ENCODE measurements at regions not wholly inside any gene's neighbourhood (a gene's known extent, or its start where the extent isn't known, plus 50 kb on each side); places are given as distances from the start of the nearest gene placed in this dataset.

DNA sequence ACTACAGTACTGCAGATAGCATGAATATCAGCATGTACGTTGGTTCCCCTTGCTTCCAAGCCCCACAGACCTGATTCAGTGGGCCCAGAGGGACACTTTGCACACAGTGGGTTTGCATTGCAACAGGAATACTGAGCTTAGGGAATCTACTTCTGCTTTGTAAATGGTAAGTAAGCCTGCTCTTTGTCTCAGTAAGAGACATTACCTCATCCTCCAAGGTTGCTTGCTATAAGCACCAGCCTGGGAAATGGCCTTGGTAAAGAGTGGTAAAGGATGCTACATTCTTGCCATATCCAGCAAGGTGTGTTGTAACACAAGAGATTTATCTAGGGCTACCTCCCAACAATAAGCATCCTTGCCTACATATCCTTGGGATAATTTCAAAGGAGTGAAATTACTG lies 730.5 kb downstream of the INHBA start:
- Histone ChIP-seq H3K9me3 (ENCODE audit: insufficient read depth, low read length) (no peaks in the 10 kb centered on the region), H3K9me2 (replicated peaks; ENCODE audit: insufficient read depth, low read length) (no peaks in the 10 kb centered on the region), H3K27ac (ENCODE audit: low read depth, low read length) (no peak overlapping the region), H3K36me3 (ENCODE audit: low read length) (no peaks in the 10 kb centered on the region), H3K9ac (ENCODE audit: low read length) (no peak overlapping the region), H3K4me3 (ENCODE audit: insufficient read depth, low read length, poor library complexity, severe bottlenecking) (no peak overlapping the region), H3F3A (ENCODE audit: insufficient read depth) (no peaks in the 10 kb centered on the region), H2AFZ (ENCODE audit: low read depth, low read length, severe bottlenecking) (no peak overlapping the region), H3K79me2 (ENCODE audit: insufficient read depth, low read length) (no peaks in the 10 kb centered on the region), H4K20me1 (ENCODE audit: low read depth, low read length) (no peaks in the 10 kb centered on the region), H3K4me2 (ENCODE audit: low read depth, low read length, poor library complexity, severe bottlenecking) (no peak overlapping the region), H3K27me3 (ENCODE audit: low read length) (no peaks in the 10 kb centered on the region)
- no peak for TF ChIP-seq EZH2phosphoT487 (conservative IDR thresholded peaks at IDR 0.05; ENCODE audit: low read length)
- TF ChIP-seq, protein P1, sequence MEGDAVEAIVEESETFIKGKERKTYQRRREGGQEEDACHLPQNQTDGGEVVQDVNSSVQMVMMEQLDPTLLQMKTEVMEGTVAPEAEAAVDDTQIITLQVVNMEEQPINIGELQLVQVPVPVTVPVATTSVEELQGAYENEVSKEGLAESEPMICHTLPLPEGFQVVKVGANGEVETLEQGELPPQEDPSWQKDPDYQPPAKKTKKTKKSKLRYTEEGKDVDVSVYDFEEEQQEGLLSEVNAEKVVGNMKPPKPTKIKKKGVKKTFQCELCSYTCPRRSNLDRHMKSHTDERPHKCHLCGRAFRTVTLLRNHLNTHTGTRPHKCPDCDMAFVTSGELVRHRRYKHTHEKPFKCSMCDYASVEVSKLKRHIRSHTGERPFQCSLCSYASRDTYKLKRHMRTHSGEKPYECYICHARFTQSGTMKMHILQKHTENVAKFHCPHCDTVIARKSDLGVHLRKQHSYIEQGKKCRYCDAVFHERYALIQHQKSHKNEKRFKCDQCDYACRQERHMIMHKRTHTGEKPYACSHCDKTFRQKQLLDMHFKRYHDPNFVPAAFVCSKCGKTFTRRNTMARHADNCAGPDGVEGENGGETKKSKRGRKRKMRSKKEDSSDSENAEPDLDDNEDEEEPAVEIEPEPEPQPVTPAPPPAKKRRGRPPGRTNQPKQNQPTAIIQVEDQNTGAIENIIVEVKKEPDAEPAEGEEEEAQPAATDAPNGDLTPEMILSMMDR (IDR thresholded peaks at IDR 0.05; ENCODE audit: insufficient read depth, low read length, poor library complexity, severe bottlenecking), result no peak

DNA sequence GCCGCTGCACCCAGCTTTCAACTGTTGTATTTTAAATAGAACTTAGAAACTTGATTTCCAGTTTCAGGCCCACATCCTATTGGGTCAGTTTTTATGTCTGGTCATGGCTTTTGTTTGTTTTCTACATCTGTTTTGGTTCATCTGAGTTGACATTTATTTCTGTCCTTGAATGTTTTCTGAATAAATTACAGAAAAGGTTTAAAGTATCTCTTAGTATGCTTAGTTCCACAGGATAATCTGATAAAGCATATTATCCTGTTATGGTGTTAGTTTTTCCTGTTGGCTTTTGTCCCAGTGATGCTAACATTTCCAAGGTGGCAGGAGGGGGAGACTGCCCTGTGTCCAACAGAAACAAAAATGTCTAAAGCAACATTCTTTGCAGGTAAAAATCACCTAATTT lies 733.2 kb downstream of the INHBA start:
- H3K9me3 ChIP-seq (ENCODE audit: insufficient read depth, low read length), result no peaks in the 10 kb centered on the region
- H3K27ac ChIP-seq (ENCODE audit: low read depth, low read length), result no peak overlapping the region
- no peaks in the 10 kb centered on the region for H3K79me2 ChIP-seq (ENCODE audit: insufficient read depth, low read length)
- H3K27me3 ChIP-seq (ENCODE audit: low read length), result no peaks in the 10 kb centered on the region
- no peaks in the 10 kb centered on the region for H3F3A ChIP-seq (ENCODE audit: insufficient read depth)
- H3K9ac ChIP-seq (ENCODE audit: low read length), result no peak overlapping the region
- TF ChIP-seq, protein P1 (IDR thresholded peaks at IDR 0.05; ENCODE audit: insufficient read depth, low read length, poor library complexity, severe bottlenecking), result no peak
- no peak for TF ChIP-seq EZH2phosphoT487 (conservative IDR thresholded peaks at IDR 0.05; ENCODE audit: low read length)
- no peak overlapping the region for H3K4me2 ChIP-seq (ENCODE audit: low read depth, low read length, poor library complexity, severe bottlenecking)
- H3K9me2 ChIP-seq (replicated peaks; ENCODE audit: insufficient read depth, low read length), result no peaks in the 10 kb centered on the region
- H2AFZ ChIP-seq (ENCODE audit: low read depth, low read length, severe bottlenecking), result no peak overlapping the region
- no peak overlapping the region for H3K4me3 ChIP-seq (ENCODE audit: insufficient read depth, low read length, poor library complexity, severe bottlenecking)
- H4K20me1 ChIP-seq (ENCODE audit: low read depth, low read length), result no peaks in the 10 kb centered on the region
- no peaks in the 10 kb centered on the region for H3K36me3 ChIP-seq (ENCODE audit: low read length)

DNA sequence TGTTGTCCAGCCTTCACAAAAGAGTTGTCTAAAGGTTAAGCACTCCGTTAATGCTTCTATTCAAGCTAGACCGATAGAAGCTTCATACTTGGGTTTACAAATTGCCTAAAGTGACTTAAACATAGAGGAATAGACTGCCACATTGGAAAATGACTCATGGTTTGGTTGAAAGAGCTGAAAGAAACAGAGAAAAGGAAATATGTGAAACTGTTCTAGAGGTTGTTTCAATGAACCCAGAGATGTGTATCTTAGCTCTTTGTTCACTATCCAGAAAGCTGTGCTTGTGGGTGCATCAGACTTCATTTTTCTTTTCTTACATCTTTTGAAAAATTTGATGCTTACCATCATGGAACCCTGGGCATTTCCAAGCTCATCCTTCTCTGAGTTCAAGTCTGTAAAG lies 736.2 kb downstream of the INHBA start:
- no peak overlapping the region for H3K4me3 ChIP-seq (ENCODE audit: insufficient read depth, low read length, poor library complexity, severe bottlenecking)
- H2AFZ ChIP-seq (ENCODE audit: low read depth, low read length, severe bottlenecking), result no peak overlapping the region
- no peaks in the 10 kb centered on the region for H3K79me2 ChIP-seq (ENCODE audit: insufficient read depth, low read length)
- H3K27me3 ChIP-seq (ENCODE audit: low read length), result no peaks in the 10 kb centered on the region
- no peak overlapping the region for H3K27ac ChIP-seq (ENCODE audit: low read depth, low read length)
- no peak overlapping the region for H3K9ac ChIP-seq (ENCODE audit: low read length)
- no peaks in the 10 kb centered on the region for H3K9me2 ChIP-seq (replicated peaks; ENCODE audit: insufficient read depth, low read length)
- no peak overlapping the region for H3K4me2 ChIP-seq (ENCODE audit: low read depth, low read length, poor library complexity, severe bottlenecking)
- H4K20me1 ChIP-seq (ENCODE audit: low read depth, low read length), result no peaks in the 10 kb centered on the region
- no peak for TF ChIP-seq EZH2phosphoT487 (conservative IDR thresholded peaks at IDR 0.05; ENCODE audit: low read length)
- TF ChIP-seq, protein P1 (IDR thresholded peaks at IDR 0.05; ENCODE audit: insufficient read depth, low read length, poor library complexity, severe bottlenecking), result no peak
- no peaks in the 10 kb centered on the region for H3K9me3 ChIP-seq (ENCODE audit: insufficient read depth, low read length)
- H3K36me3 ChIP-seq (ENCODE audit: low read length), result no peaks in the 10 kb centered on the region
- H3F3A ChIP-seq (ENCODE audit: insufficient read depth), result no peaks in the 10 kb centered on the region

Data from SU-DHL-6 (cell line).